K562 (cell line): ENCODE measurements at regions not wholly inside any gene's neighbourhood (a gene's known extent, or its start where the extent isn't known, plus 50 kb on each side); places are given as distances from the start of the nearest gene placed in this dataset.

Experiments used
- ATAC-seq: fragments of 200-7000 bp; cut with Tn5 transposase; 3 replicates; pipeline ENCODE4 v1.9.1; 2020; ENCODE audit warnings: moderate library complexity
- BruUV-seq: library from RNA; stranded (reverse); fragments of 400-500 nt; replicated peaks from 2 replicates; lab custom pipeline; 2021; lab: Mats Ljungman, UMichigan
- CTCF ChIA-PET: fragments of 300-600 bp; formaldehyde crosslinking; extraction: SDS; loops from one replicate; lab custom pipeline; 2021; ENCODE audit warnings: low intra/inter-chr PET ratio; lab: Yijun Ruan, JAX
- POLR2A ChIA-PET: fragments of 300-600, 350-650 bp; sonication (Branson Sonifier 250); formaldehyde crosslinking; extraction: SDS; loops from one replicate; lab custom pipeline; 2021; ENCODE audit warnings: antibody characterized with exemption, inconsistent platforms; lab: Yijun Ruan, JAX
- DNase-seq, 4 experiments: peaks; one replicate each; pipeline versions ENCODE4 v3.0.0 to v3.0.0-alpha.2; 2011 to 2018; ENCODE audit warnings: low spot score in 3 of 4, mixed read lengths in 3 of 4; ENCODE audit errors: extremely low read depth in 1 of 4
- FAIRE-seq: peaks from 2 replicates; lab custom pipeline; 2011; peaks lifted over from hg19 to GRCh38; lab: Jason Lieb, UNC
- H2AFZ ChIP-seq: 2 replicates; pipeline ENCODE4 v1.6.0; 2011; ENCODE audit warnings: low read depth, low read length, control low read depth, inconsistent platforms
- H3K27ac ChIP-seq: fragments of 200-600 bp; 3 replicates; pipeline ENCODE4 v1.8.0; 2011; ENCODE audit warnings: low read depth, mild to moderate bottlenecking, control low read depth, inconsistent platforms, low read length, moderate library complexity, mixed read lengths; ENCODE audit errors: extremely low read depth
- H3K27me3 ChIP-seq, 2 experiments: fragments of 300-600 bp in 1 of 2; 2 replicates in 1 of 2; 3 replicates in 1 of 2; pipeline versions ENCODE4 v1.6.0 to v1.8.0; 2011; ENCODE audit warnings: inconsistent platforms in 2 of 2, low read length in 2 of 2, mild to moderate bottlenecking in 1 of 2, mixed read lengths in 1 of 2, moderate library complexity in 1 of 2; ENCODE audit not compliant: control insufficient read depth in 2 of 2, insufficient read depth in 2 of 2
- H3K36me3 ChIP-seq: fragments of 300-600 bp; 3 replicates; pipeline ENCODE4 v1.8.0; 2011; ENCODE audit warnings: mild to moderate bottlenecking, low read length, inconsistent platforms; ENCODE audit not compliant: control insufficient read depth, insufficient read depth
- H3K4me1 ChIP-seq, 2 experiments: fragments of 200-600 bp in 1 of 2; replicated peaks in 1 of 2; 2 replicates in 1 of 2; 3 replicates in 1 of 2; pipeline versions ENCODE4 v1.5.1 to v1.8.0; 2011; ENCODE audit warnings: inconsistent platforms in 2 of 2, low read length in 2 of 2, mild to moderate bottlenecking in 1 of 2, mixed read lengths in 1 of 2, moderate library complexity in 1 of 2; ENCODE audit not compliant: control insufficient read depth in 2 of 2, insufficient read depth in 2 of 2
- H3K4me2 ChIP-seq: 2 replicates; pipeline ENCODE4 v1.6.1; 2011; ENCODE audit warnings: low read length, control low read depth, inconsistent platforms, mixed read lengths; ENCODE audit not compliant: insufficient read depth
- H3K4me3 ChIP-seq: fragments of 200-600 bp; sonication (generic), shearing (Covaris generic); 2 replicates; pipeline ENCODE4 v1.5.1; 2016; ENCODE audit warnings: control low read depth, inconsistent platforms
- H3K79me2 ChIP-seq: fragments of 200-600 bp; 3 replicates; pipeline ENCODE4 v1.8.0; 2011; ENCODE audit warnings: low read length, inconsistent platforms; ENCODE audit not compliant: control insufficient read depth, insufficient read depth
- H3K9ac ChIP-seq, 2 experiments: 2 replicates each; pipeline versions ENCODE4 v1.6.0 to v1.6.1; 2011; ENCODE audit warnings: low read depth in 2 of 2, low read length in 2 of 2, control low read depth in 1 of 2, inconsistent platforms in 1 of 2, mild to moderate bottlenecking in 1 of 2, mixed read lengths in 1 of 2; ENCODE audit not compliant: insufficient read depth in 1 of 2
- H3K9me1 ChIP-seq: one replicate; pipeline ENCODE4 v1.6.0; 2011; ENCODE audit warnings: inconsistent platforms, mild to moderate bottlenecking, low read length, moderate library complexity; ENCODE audit not compliant: control insufficient read depth, insufficient read depth
- H3K9me3 ChIP-seq: replicated peaks from 2 replicates; pipeline ENCODE4 v1.5.1; 2011; ENCODE audit warnings: low read depth, low read length, inconsistent platforms; ENCODE audit not compliant: control insufficient read depth, insufficient read depth
- H4K20me1 ChIP-seq: replicated peaks from 2 replicates; pipeline ENCODE4 v1.6.1; 2011; ENCODE audit warnings: low read length, inconsistent platforms, mixed read lengths; ENCODE audit not compliant: control insufficient read depth, insufficient read depth
- CREBBP ChIP-seq: IDR thresholded peaks from one replicate; pipeline ENCODE4 v1.6.1; 2012; ENCODE audit warnings: low read depth, mild to moderate bottlenecking, control low read depth, inconsistent platforms, low read length
- GATA2 ChIP-seq: sonication (generic); formaldehyde crosslinking; IDR thresholded peaks from 2 replicates; pipeline ENCODE4 v1.4.0; 2020; ENCODE audit warnings: mild to moderate bottlenecking, missing genetic modification reagents
- ID3 ChIP-seq, 2 experiments: fragments of 250-450 bp in 1 of 2; fragments of 450-650 bp in 1 of 2; sonication (Bioruptor Pico) in 1 of 2; IDR thresholded peaks; 2 replicates each; pipeline versions ENCODE4 v1.6.1 to v1.8.0; 2016 to 2021; ENCODE audit warnings: mild to moderate bottlenecking in 2 of 2, moderate library complexity in 2 of 2, missing compliant biosample characterization in 1 of 2, missing genetic modification characterization in 1 of 2
- JUN ChIP-seq, 2 experiments: sonication (generic) in 1 of 2; formaldehyde crosslinking in 1 of 2; IDR thresholded peaks; 2 replicates each; pipeline versions ENCODE4 v1.6.1 to v1.8.0; 2012 to 2022; ENCODE audit warnings: borderline replicate concordance in 2 of 2, mild to moderate bottlenecking in 2 of 2, improper control_type of control experiment in 1 of 2, low read depth in 1 of 2, low read length in 1 of 2, missing genetic modification reagents in 1 of 2
- L3MBTL2 ChIP-seq: fragments of 450-650 bp; IDR thresholded peaks from 2 replicates; pipeline ENCODE4 v1.6.1; 2016; ENCODE audit warnings: mild to moderate bottlenecking, moderate library complexity
- PHF20 ChIP-seq: fragments of 450-650 bp; IDR thresholded peaks from 2 replicates; pipeline ENCODE4 v1.6.1; 2018; ENCODE audit not compliant: partially characterized antibody
- RCOR1 ChIP-seq, 2 experiments: IDR thresholded peaks; 2 replicates each; pipeline ENCODE4 v1.6.1; 2012; ENCODE audit warnings: low read depth in 2 of 2, low read length in 2 of 2, borderline replicate concordance in 1 of 2, improper control_type of control experiment in 1 of 2
- THAP7 ChIP-seq: fragments of 250-450 bp; sonication (Bioruptor Pico); IDR thresholded peaks from 2 replicates; pipeline ENCODE4 v1.5.0; 2021
- THRB ChIP-seq: fragments of 450-650 bp; formaldehyde crosslinking; conservative IDR thresholded peaks from 2 replicates; pipeline ENCODE4 v1.4.0; 2022; ENCODE audit warnings: mild to moderate bottlenecking, missing genetic modification characterization
- ZBTB7A ChIP-seq: IDR thresholded peaks from 2 replicates; pipeline ENCODE4 v1.6.1; 2011; ENCODE audit warnings: low read depth, mild to moderate bottlenecking, low read length, moderate library complexity, borderline replicate concordance; ENCODE audit not compliant: control insufficient read depth
- ZBTB9 ChIP-seq: fragments of 450-650 bp; formaldehyde crosslinking; IDR thresholded peaks from 2 replicates; pipeline ENCODE4 v1.4.0; 2020; ENCODE audit warnings: mild to moderate bottlenecking, moderate library complexity
- ZNF24 ChIP-seq: fragments of 450-650 bp; IDR thresholded peaks from 2 replicates; pipeline ENCODE4 v1.6.1; 2016
- ZNF785 ChIP-seq: fragments of 250-450 bp; sonication (Bioruptor Pico); IDR thresholded peaks from 2 replicates; pipeline ENCODE4 v1.4.0; 2020; ENCODE audit warnings: mild to moderate bottlenecking
- WGBS: fragments of 100-300 bp; shearing (Covaris generic); methylation state at CpG from one replicate; pipeline ENCODE4 v1.1.6; 2016; ENCODE audit warnings: low coverage, mixed read lengths; ENCODE audit not compliant: insufficient coverage; ENCODE audit errors: missing lambda C conversion rate; 5-methylcytosine and 5-hydroxymethylcytosine counted together
- in situ Hi-C: fragments of 300-500 bp; cut with MboI; formaldehyde crosslinking; loops from 4 replicates; pipeline ENCODE4 v1.15.0; 2018; ENCODE audit warnings: inconsistent platforms, mixed read lengths
- intact Hi-C: fragments of 100-400 bp; cut with micrococcal nuclease; formaldehyde crosslinking; loops from 2 replicates; pipeline ENCODE4 v1.14.2; 2022
- TF ChIP-seq, protein P1 (sequence below): fragments of 250-450 bp; sonication (Bioruptor Pico); IDR thresholded peaks from 2 replicates; pipeline ENCODE4 v1.4.0; 2020; ENCODE audit warnings: mild to moderate bottlenecking, moderate library complexity
- TF ChIP-seq, protein P2 (sequence below): fragments of 450-650 bp; IDR thresholded peaks from 2 replicates; pipeline ENCODE4 v1.6.1; 2016
- TF ChIP-seq, protein P3 (sequence below): fragments of 250-450 bp; sonication (Bioruptor Pico); IDR thresholded peaks from 2 replicates; pipeline ENCODE4 v1.9.0; 2021; ENCODE audit warnings: mild to moderate bottlenecking

- in situ Hi-C loops = no loop called here
- Histone ChIP-seq H3K27ac (no peak overlapping the region), H3K4me2 (no peak overlapping the region), H3K4me1 (no peaks in the 10 kb centered on the region), H3K9ac (no peak overlapping the region), H2AFZ (no peak overlapping the region), H3K9me3 (no peaks in the 10 kb centered on the region; the same call in 1 of the 2 replicates), H3K9me1 (no peaks in the 10 kb centered on the region), H3K27me3 (no peaks in the 10 kb centered on the region), H3K36me3 (no peaks in the 10 kb centered on the region), H3K79me2 (no peaks in the 10 kb centered on the region), H3K4me3 (no peak overlapping the region), H4K20me1 (no peaks in the 10 kb centered on the region)
- WGBS = 0% methylated on average over 12 of the region's 12 CpGs
- DNase-seq = no peak
- no TSS peak for BruUV-seq
- ChIA-PET POLR2A (no interaction called here), CTCF (no interaction called here)
- no peak for FAIRE-seq
- intact Hi-C loops = no loop called here
- no peak for ATAC-seq
- no peak for TF ChIP-seq THRB (CRISPR knock-in tag)
- no peak for TF ChIP-seq ZBTB7A
- TF ChIP-seq ZBTB9 (CRISPR knock-in tag) = no peak
- TF ChIP-seq ID3 (CRISPR knock-in tag; IDR thresholded peaks at IDR 0.05) = no peak
- TF ChIP-seq ID3 (tag; IDR thresholded peaks at IDR 0.05) = no peak
- no peak for TF ChIP-seq RCOR1 (IDR thresholded peaks at IDR 0.05; ENCODE audit: borderline replicate concordance in 1 of 2, low read depth in 2 of 2, low read length in 2 of 2)
- no peak for TF ChIP-seq CREBBP
- no peak for TF ChIP-seq ZNF785
- TF ChIP-seq, protein P1, sequence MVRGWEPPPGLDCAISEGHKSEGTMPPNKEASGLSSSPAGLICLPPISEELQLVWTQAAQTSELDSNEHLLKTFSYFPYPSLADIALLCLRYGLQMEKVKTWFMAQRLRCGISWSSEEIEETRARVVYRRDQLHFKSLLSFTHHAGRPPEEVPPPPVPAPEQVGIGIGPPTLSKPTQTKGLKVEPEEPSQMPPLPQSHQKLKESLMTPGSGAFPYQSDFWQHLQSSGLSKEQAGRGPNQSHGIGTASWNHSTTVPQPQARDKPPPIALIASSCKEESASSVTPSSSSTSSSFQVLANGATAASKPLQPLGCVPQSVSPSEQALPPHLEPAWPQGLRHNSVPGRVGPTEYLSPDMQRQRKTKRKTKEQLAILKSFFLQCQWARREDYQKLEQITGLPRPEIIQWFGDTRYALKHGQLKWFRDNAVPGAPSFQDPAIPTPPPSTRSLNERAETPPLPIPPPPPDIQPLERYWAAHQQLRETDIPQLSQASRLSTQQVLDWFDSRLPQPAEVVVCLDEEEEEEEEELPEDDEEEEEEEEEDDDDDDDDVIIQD (CRISPR knock-in tag) = no peak
- no peak for TF ChIP-seq JUN (IDR thresholded peaks at IDR 0.05; ENCODE audit: borderline replicate concordance, low read depth, low read length)
- no peak for TF ChIP-seq JUN (CRISPR knock-in tag; IDR thresholded peaks at IDR 0.05; ENCODE audit: borderline replicate concordance)
- TF ChIP-seq, protein P2, sequence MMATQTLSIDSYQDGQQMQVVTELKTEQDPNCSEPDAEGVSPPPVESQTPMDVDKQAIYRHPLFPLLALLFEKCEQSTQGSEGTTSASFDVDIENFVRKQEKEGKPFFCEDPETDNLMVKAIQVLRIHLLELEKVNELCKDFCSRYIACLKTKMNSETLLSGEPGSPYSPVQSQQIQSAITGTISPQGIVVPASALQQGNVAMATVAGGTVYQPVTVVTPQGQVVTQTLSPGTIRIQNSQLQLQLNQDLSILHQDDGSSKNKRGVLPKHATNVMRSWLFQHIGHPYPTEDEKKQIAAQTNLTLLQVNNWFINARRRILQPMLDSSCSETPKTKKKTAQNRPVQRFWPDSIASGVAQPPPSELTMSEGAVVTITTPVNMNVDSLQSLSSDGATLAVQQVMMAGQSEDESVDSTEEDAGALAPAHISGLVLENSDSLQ = no peak
- no peak for TF ChIP-seq GATA2
- TF ChIP-seq THAP7 = no peak
- no peak for TF ChIP-seq L3MBTL2
- TF ChIP-seq, protein P3, sequence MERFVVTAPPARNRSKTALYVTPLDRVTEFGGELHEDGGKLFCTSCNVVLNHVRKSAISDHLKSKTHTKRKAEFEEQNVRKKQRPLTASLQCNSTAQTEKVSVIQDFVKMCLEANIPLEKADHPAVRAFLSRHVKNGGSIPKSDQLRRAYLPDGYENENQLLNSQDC (CRISPR knock-in tag) = no peak
- TF ChIP-seq ZNF24 = no peak
- TF ChIP-seq PHF20 = no peak
Measured at GRCh38 chr10:52889611-52890010, 117.0 kb upstream of the MBL2 start.
